Testis (tissue), 2 donors: ENCODE measurements at regions not wholly inside any gene's neighbourhood (a gene's known extent, or its start where the extent isn't known, plus 50 kb on each side); places are given as distances from the start of the nearest gene placed in this dataset.
"Not testable (repeated sequence)": the region's sequence is repeated elsewhere in the genome, so short reads cannot be mapped to it uniquely, and the experiment has no call there.

Experiments used
- DNase-seq: peaks from one replicate; pipeline ENCODE4 v3.0.0-alpha.2; 2019
- H3K27ac ChIP-seq, 2 donors: fragments of 200-600 bp; sonication (generic); one replicate each; pipeline ENCODE4 v1.5.1; 2019
- H3K27me3 ChIP-seq: fragments of 200-600 bp; sonication (generic); one replicate; pipeline ENCODE4 v1.5.1; 2019
- H3K36me3 ChIP-seq: fragments of 200-600 bp; sonication (generic); one replicate; pipeline ENCODE4 v1.5.1; 2017; ENCODE audit warnings: low read depth; ENCODE audit errors: missing control alignments
- H3K4me1 ChIP-seq: fragments of 200-600 bp; sonication (generic); one replicate; pipeline ENCODE4 v1.5.1; 2019
- H3K4me3 ChIP-seq, 2 donors: fragments of 200-600 bp; sonication (generic); one replicate each; pipeline ENCODE4 v1.5.1; 2017 to 2019
- H3K9me3 ChIP-seq: fragments of 200-600 bp; sonication (generic); one replicate; pipeline ENCODE4 v1.5.1; 2017
- POLR2A ChIP-seq: fragments of 450-650 bp; IDR thresholded peaks from one replicate; pipeline ENCODE4 v1.6.1; 2017; ENCODE audit warnings: antibody characterized with exemption, mild to moderate bottlenecking, moderate library complexity
- WGBS, 2 donors: methylation state at CpG; one replicate each; pipeline ENCODE4 v1.1.5; 2018; 5-methylcytosine and 5-hydroxymethylcytosine counted together
- intact Hi-C: fragments of 100-400 bp; cut with DNase I; formaldehyde crosslinking; loops from one replicate; pipeline ENCODE4 v1.15.1; 2023; ENCODE audit warnings: low total_unique reads
- TF ChIP-seq, protein P1 (sequence below), 3 experiments: fragments of 450-650 bp in 2 of 3; fragments of 200-600 bp in 1 of 3; sonication (generic) in 1 of 3; IDR thresholded peaks; one replicate each; pipeline ENCODE4 v1.5.1; 2016 to 2019; ENCODE audit warnings: antibody characterized with exemption in 3 of 3, mild to moderate bottlenecking in 2 of 3, moderate library complexity in 1 of 3

GRCh38 chr4:167989815-167990214 lies 102.5 kb upstream of the ANXA10 start:
- no peak overlapping the region for H3K27ac ChIP-seq
- H3K36me3 ChIP-seq: no peaks in the 10 kb centered on the region
- H3K4me1 ChIP-seq: no peaks in the 10 kb centered on the region
- no peak for TF ChIP-seq POLR2A
- TF ChIP-seq, protein P1, sequence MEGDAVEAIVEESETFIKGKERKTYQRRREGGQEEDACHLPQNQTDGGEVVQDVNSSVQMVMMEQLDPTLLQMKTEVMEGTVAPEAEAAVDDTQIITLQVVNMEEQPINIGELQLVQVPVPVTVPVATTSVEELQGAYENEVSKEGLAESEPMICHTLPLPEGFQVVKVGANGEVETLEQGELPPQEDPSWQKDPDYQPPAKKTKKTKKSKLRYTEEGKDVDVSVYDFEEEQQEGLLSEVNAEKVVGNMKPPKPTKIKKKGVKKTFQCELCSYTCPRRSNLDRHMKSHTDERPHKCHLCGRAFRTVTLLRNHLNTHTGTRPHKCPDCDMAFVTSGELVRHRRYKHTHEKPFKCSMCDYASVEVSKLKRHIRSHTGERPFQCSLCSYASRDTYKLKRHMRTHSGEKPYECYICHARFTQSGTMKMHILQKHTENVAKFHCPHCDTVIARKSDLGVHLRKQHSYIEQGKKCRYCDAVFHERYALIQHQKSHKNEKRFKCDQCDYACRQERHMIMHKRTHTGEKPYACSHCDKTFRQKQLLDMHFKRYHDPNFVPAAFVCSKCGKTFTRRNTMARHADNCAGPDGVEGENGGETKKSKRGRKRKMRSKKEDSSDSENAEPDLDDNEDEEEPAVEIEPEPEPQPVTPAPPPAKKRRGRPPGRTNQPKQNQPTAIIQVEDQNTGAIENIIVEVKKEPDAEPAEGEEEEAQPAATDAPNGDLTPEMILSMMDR (IDR thresholded peaks at IDR 0.05): no peak
- intact Hi-C loops: no loop called here
- no peaks in the 10 kb centered on the region for H3K27me3 ChIP-seq
- H3K9me3 ChIP-seq: no peaks in the 10 kb centered on the region
- 74 to 75% methylated on average over 2 of the region's 2 CpGs for WGBS, 2 donors
- no peak overlapping the region for H3K4me3 ChIP-seq
- no peak for DNase-seq

DNA sequence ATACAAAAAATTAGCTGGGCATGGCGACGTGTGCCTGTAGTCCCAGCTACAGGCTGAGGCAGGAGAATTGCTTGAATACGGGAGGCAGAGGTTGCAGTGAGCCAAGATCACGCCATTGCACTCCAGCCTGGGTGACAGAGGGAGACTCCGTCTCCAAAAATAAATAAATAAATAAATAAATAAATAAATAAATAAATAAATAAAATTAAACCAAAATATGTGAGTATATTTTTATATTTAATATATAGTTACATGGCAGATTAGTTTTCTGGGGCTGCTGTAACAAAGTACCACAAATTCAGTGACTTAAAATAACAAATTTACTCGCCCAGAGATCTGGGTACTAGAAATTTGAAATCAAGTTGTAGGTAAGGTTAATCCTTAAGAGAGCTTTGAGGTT lies 84.2 kb upstream of the ANXA10 start:
- DNase-seq, H3K27ac ChIP-seq: not testable (repeated sequence)
- 91 to 96% methylated on average over 6 of the region's 6 CpGs for WGBS, 2 donors

GRCh38 chr4:168019019-168019651 lies 73.2 kb upstream of the ANXA10 start:
- intact Hi-C loops: no loop called here
- WGBS, 2 donors: 83 to 97% methylated on average over 1 of the region's 1 CpG
- TF ChIP-seq POLR2A: no peak
- TF ChIP-seq, protein P1 (IDR thresholded peaks at IDR 0.05): no peak
- no peaks in the 10 kb centered on the region for H3K9me3 ChIP-seq
- H3K36me3 ChIP-seq: no peaks in the 10 kb centered on the region
- no peaks in the 10 kb centered on the region for H3K4me1 ChIP-seq
- no peaks in the 10 kb centered on the region for H3K27me3 ChIP-seq
- H3K27ac ChIP-seq: no peak overlapping the region
- no peak for DNase-seq
- H3K4me3 ChIP-seq: no peak overlapping the region

More for the DNA sequence above, 84.2 kb upstream of the ANXA10 start:
- intact Hi-C loops, H3K27me3 ChIP-seq, H3K9me3 ChIP-seq, H3K4me1 ChIP-seq, H3K36me3 ChIP-seq, H3K4me3 ChIP-seq: not testable (repeated sequence)

DNA sequence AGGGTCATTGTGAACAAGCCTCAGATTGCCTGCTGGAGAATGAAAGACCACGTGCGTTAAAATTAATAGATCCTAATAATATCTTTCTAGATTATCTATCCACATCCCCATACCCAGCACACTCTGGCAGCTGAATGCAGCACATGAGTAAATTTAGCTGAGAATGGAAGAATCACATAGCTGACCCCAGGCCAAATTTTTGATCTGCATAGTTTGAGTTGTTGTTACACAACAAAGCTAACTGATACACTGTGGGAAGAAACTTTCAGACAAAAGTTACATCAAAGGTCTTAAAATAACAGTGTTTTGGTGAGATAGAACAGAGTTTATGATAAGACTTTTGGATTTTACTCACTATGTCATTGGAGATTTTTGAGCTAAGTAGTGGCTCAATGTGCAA lies 72.4 kb upstream of the ANXA10 start:
- H3K9me3 ChIP-seq: no peaks in the 10 kb centered on the region
- WGBS, 2 donors: 92 to 96% methylated on average over 2 of the region's 2 CpGs
- no peaks in the 10 kb centered on the region for H3K36me3 ChIP-seq
- no peak overlapping the region for H3K4me3 ChIP-seq
- intact Hi-C loops: no loop called here
- H3K27ac ChIP-seq: no peak overlapping the region
- H3K4me1 ChIP-seq: no peaks in the 10 kb centered on the region
- H3K27me3 ChIP-seq: no peaks in the 10 kb centered on the region
- TF ChIP-seq POLR2A: no peak
- TF ChIP-seq, protein P1 (IDR thresholded peaks at IDR 0.05): no peak
- DNase-seq: no peak

- no peak overlapping the region for H3K27ac ChIP-seq
- intact Hi-C loops: no loop called here
- no peaks in the 10 kb centered on the region for H3K9me3 ChIP-seq
- no peaks in the 10 kb centered on the region for H3K36me3 ChIP-seq
- no peaks in the 10 kb centered on the region for H3K27me3 ChIP-seq
- TF ChIP-seq POLR2A: no peak
- TF ChIP-seq, protein P1 (IDR thresholded peaks at IDR 0.05): no peak
- H3K4me3 ChIP-seq: no peak overlapping the region
- DNase-seq: no peak
- 38 to 57% methylated on average over 1 of the region's 1 CpG for WGBS, 2 donors
- no peaks in the 10 kb centered on the region for H3K4me1 ChIP-seq
These were observed 70.7 kb upstream of the ANXA10 start for GRCh38 chr4:168021666-168022065.
